ENCODE measurements at regions not wholly inside any gene's neighbourhood (a gene's known extent, or its start where the extent isn't known, plus 50 kb on each side); places are given as distances from the start of the nearest gene placed in this dataset.
"Not testable (repeated sequence)": the region's sequence is repeated elsewhere in the genome, so short reads cannot be mapped to it uniquely, and the experiment has no call there.

- RAD21 ChIA-PET (ENCODE audit: unreplicated experiment); intact Hi-C loops (cut with micrococcal nuclease; ENCODE audit: unreplicated experiment); H3K36me3 ChIP-seq (ENCODE audit: control insufficient read depth in 2 of 2, insufficient read depth in 2 of 2, low read length in 1 of 2); H3K4me2 ChIP-seq (ENCODE audit: control insufficient read depth, insufficient read depth); H2AFZ ChIP-seq (ENCODE audit: control insufficient read depth, low read depth, low read length); BruUV-seq (replicated peaks); SMC1A ChIA-PET (ENCODE audit: uncharacterized antibody, unreplicated experiment); H3K27me3 ChIP-seq (replicated peaks in 1 of 2; ENCODE audit: control insufficient read depth in 2 of 2, insufficient read depth in 2 of 2, low read length in 1 of 2); DNase-seq (ENCODE audit: low read depth, low spot score); H3K27ac ChIP-seq (ENCODE audit: control insufficient read depth, insufficient read depth); CTCF ChIA-PET; ATAC-seq; POLR2A ChIA-PET; H3K79me2 ChIP-seq (ENCODE audit: control insufficient read depth, insufficient read depth, low read length); FAIRE-seq; H3K4me3 ChIP-seq; H3K9ac ChIP-seq (ENCODE audit: control insufficient read depth, insufficient read depth, low read length); H3K9me3 ChIP-seq (replicated peaks; ENCODE audit: control insufficient read depth, insufficient read depth, low read length); H3K4me1 ChIP-seq (ENCODE audit: control insufficient read depth, insufficient read depth, low read length); H4K20me1 ChIP-seq (ENCODE audit: control insufficient read depth, insufficient read depth); in situ Hi-C loops (cut with MboI): not testable (repeated sequence)
- 12% methylated on average over 3 of the region's 3 CpGs for WGBS (ENCODE audit: insufficient coverage, insufficient replicate concordance, low lambda C conversion rate, missing lambda C conversion rate)
Observed at GRCh38 chr15:91371345-91371744, 271.3 kb downstream of the SV2B start.

GRCh38 chr15:91374336-91374735 lies 274.3 kb downstream of the SV2B start:
- ChIA-PET CTCF (interaction anchor here (1.0 kb wide), 1 partner anchor 332 kb away, joined by 3 read pairs; no protein-coding TSS in a partner anchor), POLR2A (no interaction called here), RAD21 (ENCODE audit: unreplicated experiment) (no interaction called here), SMC1A (ENCODE audit: uncharacterized antibody, unreplicated experiment) (interaction anchor here (0.6 kb wide), 1 partner anchor 1051 kb away, joined by 3 read pairs; no protein-coding TSS in a partner anchor)
- Histone ChIP-seq H3K27me3 (replicated peaks in 1 of 2; ENCODE audit: control insufficient read depth in 2 of 2, insufficient read depth in 2 of 2, low read length in 1 of 2) (no peaks in the 10 kb centered on the region; a peak in 1 of 4 replicates), H4K20me1 (ENCODE audit: control insufficient read depth, insufficient read depth) (no peaks in the 10 kb centered on the region), H3K9ac (ENCODE audit: control insufficient read depth, insufficient read depth, low read length) (no peak overlapping the region), H3K79me2 (ENCODE audit: control insufficient read depth, insufficient read depth, low read length) (no peaks in the 10 kb centered on the region), H3K9me3 (replicated peaks; ENCODE audit: control insufficient read depth, insufficient read depth, low read length) (no peaks in the 10 kb centered on the region), H3K4me1 (ENCODE audit: control insufficient read depth, insufficient read depth, low read length) (no peaks in the 10 kb centered on the region), H3K4me2 (ENCODE audit: control insufficient read depth, insufficient read depth) (no peak overlapping the region), H3K27ac (ENCODE audit: control insufficient read depth, insufficient read depth) (no peak overlapping the region), H3K4me3 (no peak overlapping the region), H2AFZ (ENCODE audit: control insufficient read depth, low read depth, low read length) (no peak overlapping the region), H3K36me3 (ENCODE audit: control insufficient read depth in 2 of 2, insufficient read depth in 2 of 2, low read length in 1 of 2) (no peaks in the 10 kb centered on the region)
- BruUV-seq (replicated peaks): no TSS peak
- DNase-seq (ENCODE audit: low read depth, low spot score) (no peak), FAIRE-seq (no peak), ATAC-seq (no peak)
- intact Hi-C loops (cut with micrococcal nuclease; ENCODE audit: unreplicated experiment) (no loop called here), in situ Hi-C loops (cut with MboI) (no loop called here)
- TF ChIP-seq FOXM1 (IDR thresholded peaks at IDR 0.05; ENCODE audit: low read depth, low read length) (no peak), NFYA (IDR thresholded peaks at IDR 0.05; ENCODE audit: borderline replicate concordance, low read depth, low read length) (no peak), FOXK2 (IDR thresholded peaks at IDR 0.05) (no peak), SUPT20H (IDR thresholded peaks at IDR 0.05; ENCODE audit: borderline replicate concordance, control insufficient read depth, low read depth, low read length) (no peak)
- TF ChIP-seq, protein P1, sequence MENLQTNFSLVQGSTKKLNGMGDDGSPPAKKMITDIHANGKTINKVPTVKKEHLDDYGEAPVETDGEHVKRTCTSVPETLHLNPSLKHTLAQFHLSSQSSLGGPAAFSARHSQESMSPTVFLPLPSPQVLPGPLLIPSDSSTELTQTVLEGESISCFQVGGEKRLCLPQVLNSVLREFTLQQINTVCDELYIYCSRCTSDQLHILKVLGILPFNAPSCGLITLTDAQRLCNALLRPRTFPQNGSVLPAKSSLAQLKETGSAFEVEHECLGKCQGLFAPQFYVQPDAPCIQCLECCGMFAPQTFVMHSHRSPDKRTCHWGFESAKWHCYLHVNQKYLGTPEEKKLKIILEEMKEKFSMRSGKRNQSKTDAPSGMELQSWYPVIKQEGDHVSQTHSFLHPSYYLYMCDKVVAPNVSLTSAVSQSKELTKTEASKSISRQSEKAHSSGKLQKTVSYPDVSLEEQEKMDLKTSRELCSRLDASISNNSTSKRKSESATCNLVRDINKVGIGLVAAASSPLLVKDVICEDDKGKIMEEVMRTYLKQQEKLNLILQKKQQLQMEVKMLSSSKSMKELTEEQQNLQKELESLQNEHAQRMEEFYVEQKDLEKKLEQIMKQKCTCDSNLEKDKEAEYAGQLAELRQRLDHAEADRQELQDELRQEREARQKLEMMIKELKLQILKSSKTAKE (IDR thresholded peaks at IDR 0.05; ENCODE audit: low read depth, poor library complexity, severe bottlenecking): no peak
- WGBS (ENCODE audit: insufficient coverage, insufficient replicate concordance, low lambda C conversion rate, missing lambda C conversion rate): 2% methylated on average over 3 of the region's 3 CpGs
